Left lung (tissue), 4 donors: ENCODE measurements at regions not wholly inside any gene's neighbourhood (a gene's known extent, or its start where the extent isn't known, plus 50 kb on each side); places are given as distances from the start of the nearest gene placed in this dataset.

Experiments used
- ATAC-seq: fragments of 200-7000 bp; cut with Tn5 transposase; one replicate; pipeline ENCODE4 v1.9.1; 2020; ENCODE audit warnings: moderate library complexity
- DNase-seq, 4 donors: peaks; one replicate each; pipeline ENCODE4 v3.0.0-alpha.2; 2013 to 2020
- H3K27ac ChIP-seq, 2 donors: fragments of 200-600 bp; sonication (generic) in 1 of 2; one replicate each; pipeline versions ENCODE4 v1.5.0 to v1.8.0; 2020 to 2021
- H3K27me3 ChIP-seq, 2 donors: fragments of 200-600 bp; sonication (generic) in 1 of 2; one replicate each; pipeline versions ENCODE4 v1.5.0 to v1.8.0; 2020 to 2021
- H3K36me3 ChIP-seq, 2 donors: fragments of 200-600 bp; sonication (generic) in 1 of 2; one replicate each; pipeline versions ENCODE4 v1.5.0 to v1.8.0; 2020 to 2021
- H3K4me1 ChIP-seq, 2 donors: fragments of 200-600 bp; one replicate each; pipeline ENCODE4 v1.8.0; 2021
- H3K4me3 ChIP-seq, 2 donors: fragments of 200-600 bp; sonication (generic) in 1 of 2; one replicate each; pipeline versions ENCODE4 v1.5.0 to v1.8.0; 2020 to 2021; ENCODE audit warnings: mild to moderate bottlenecking in 1 of 2
- H3K9me3 ChIP-seq, 2 donors: fragments of 200-600 bp; sonication (generic) in 1 of 2; one replicate each; pipeline versions ENCODE4 v1.5.0 to v1.8.0; 2020 to 2021
- intact Hi-C, 2 donors: fragments of 100-400 bp; cut with DNase I; formaldehyde crosslinking; loops; one replicate each; pipeline versions ENCODE4 v1.11.2 to v1.14.2; 2022
- TF ChIP-seq, protein P1 (sequence below), 2 donors: fragments of 200-600 bp; sonication (generic) in 1 of 2; IDR thresholded peaks; one replicate each; pipeline versions ENCODE4 v1.5.0 to v1.8.0; 2021; ENCODE audit warnings: antibody characterized with exemption in 2 of 2
- donor health status: DM: no; HTN: yes; CAD: no.
- donor health status: DM: no; HTN: no; CAD: no.

DNA sequence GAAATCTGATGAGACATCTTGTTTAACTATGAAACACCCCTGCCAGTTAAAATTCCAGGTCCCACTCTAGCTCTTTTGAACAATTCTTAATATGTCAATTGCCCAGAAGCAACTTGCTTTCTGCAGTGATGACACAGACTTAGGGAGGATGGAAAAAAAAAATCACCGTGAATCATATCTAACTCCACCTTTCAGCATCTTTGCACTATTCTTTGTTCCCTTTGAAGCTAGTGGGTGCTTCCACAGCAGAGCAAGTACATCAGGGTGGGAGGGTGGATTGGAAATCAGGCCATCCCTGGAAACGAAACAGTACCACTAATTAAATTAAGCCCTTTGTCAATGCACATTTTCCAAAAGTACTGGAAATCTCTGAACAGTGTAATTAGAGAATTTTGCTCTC, 324.3 kb upstream of the MEIS1 start:
- H3K9me3 ChIP-seq = no peaks in the 10 kb centered on the region
- H3K27me3 ChIP-seq = no peaks in the 10 kb centered on the region
- no peak overlapping the region for H3K27ac ChIP-seq
- DNase-seq (no peak), ATAC-seq (no peak)
- TF ChIP-seq, protein P1, sequence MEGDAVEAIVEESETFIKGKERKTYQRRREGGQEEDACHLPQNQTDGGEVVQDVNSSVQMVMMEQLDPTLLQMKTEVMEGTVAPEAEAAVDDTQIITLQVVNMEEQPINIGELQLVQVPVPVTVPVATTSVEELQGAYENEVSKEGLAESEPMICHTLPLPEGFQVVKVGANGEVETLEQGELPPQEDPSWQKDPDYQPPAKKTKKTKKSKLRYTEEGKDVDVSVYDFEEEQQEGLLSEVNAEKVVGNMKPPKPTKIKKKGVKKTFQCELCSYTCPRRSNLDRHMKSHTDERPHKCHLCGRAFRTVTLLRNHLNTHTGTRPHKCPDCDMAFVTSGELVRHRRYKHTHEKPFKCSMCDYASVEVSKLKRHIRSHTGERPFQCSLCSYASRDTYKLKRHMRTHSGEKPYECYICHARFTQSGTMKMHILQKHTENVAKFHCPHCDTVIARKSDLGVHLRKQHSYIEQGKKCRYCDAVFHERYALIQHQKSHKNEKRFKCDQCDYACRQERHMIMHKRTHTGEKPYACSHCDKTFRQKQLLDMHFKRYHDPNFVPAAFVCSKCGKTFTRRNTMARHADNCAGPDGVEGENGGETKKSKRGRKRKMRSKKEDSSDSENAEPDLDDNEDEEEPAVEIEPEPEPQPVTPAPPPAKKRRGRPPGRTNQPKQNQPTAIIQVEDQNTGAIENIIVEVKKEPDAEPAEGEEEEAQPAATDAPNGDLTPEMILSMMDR (IDR thresholded peaks at IDR 0.05) = no peak
- no peak overlapping the region for H3K4me3 ChIP-seq
- no peaks in the 10 kb centered on the region for H3K4me1 ChIP-seq
- intact Hi-C loops = no loop called here
- H3K36me3 ChIP-seq = no peaks in the 10 kb centered on the region

DNA sequence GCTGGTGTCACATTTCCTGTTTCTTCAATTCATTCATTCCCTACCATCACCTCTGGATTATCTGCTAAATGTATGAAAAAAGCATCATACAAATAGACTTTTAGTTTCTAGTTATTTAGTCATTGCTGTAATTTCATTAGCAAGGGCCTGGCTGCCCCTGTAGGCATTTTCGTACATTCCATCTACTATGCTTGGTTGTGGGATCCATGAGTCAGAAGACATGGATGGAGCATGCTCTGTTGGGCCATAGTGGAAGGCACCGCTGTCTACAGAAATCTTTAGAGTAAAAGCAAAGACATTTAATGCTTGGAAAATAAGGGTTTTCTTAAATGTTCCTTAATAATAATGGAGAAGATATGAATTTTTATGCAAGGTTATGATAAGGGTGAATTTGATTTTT, 324.8 kb upstream of the MEIS1 start:
- Histone ChIP-seq H3K4me1 (no peaks in the 10 kb centered on the region), H3K9me3 (no peaks in the 10 kb centered on the region), H3K27me3 (no peaks in the 10 kb centered on the region), H3K36me3 (no peaks in the 10 kb centered on the region), H3K27ac (no peak overlapping the region), H3K4me3 (no peak overlapping the region)
- DNase-seq = no peak
- ATAC-seq = no peak
- TF ChIP-seq, protein P1 (IDR thresholded peaks at IDR 0.05) = no peak
- intact Hi-C loops = no loop called here

DNA sequence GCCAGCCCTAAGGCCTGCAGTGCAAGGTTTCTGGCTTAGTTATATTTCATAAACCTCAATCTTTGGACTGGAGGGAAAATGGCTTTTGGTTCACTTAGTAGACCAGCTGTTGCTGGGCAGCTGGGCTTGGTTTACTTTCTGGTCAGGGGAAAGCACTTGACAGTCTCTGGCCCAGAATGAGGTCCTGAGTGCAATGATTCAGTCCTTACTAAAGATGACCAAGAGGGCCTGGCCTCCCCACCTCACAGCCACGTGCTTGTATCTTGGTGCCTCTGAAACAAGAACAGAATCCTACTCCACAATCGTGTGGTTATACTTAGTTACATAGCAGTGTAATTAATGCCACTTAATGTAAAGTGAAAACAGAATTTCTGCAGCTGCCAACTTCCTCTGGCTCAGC, 325.5 kb upstream of the MEIS1 start:
- no peak for ATAC-seq
- DNase-seq = no peak

DNA sequence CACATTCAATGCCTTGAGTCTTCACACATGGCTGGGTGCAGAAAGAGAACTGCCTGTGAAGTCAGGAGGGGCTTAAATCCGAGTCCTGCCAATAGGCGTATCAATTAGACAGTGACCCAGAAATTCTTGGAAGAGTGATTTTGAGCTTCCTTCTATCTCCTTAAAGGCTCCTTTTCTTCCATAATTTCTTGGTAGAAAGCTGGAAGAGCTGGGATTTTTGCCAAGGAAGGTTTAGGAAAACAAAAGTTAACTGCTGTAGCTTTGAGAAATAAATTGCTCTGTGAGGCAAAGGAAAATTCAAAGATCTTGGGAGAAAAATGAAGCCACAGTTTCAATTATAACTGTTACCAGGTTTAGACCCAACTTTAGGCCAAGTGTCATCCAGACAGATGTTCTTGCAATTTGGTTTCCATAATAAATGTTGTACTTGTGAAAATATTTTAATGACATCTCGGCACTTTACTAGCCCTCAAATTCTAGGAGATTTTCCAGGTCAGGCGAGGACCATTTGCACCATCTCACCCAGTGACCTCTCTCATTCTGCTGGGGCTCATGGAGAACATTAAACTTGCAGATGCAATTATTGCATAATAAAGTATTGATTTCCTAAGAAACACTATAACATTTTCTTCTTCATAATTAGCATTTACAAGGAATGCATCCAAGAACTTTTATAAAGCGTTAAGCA, 329.7 kb upstream of the MEIS1 start:
- TF ChIP-seq, protein P1 (IDR thresholded peaks at IDR 0.05) = no peak
- Histone ChIP-seq H3K27me3 (no peaks in the 10 kb centered on the region), H3K9me3 (no peaks in the 10 kb centered on the region), H3K4me1 (no peaks in the 10 kb centered on the region), H3K4me3 (no peak overlapping the region), H3K36me3 (no peaks in the 10 kb centered on the region), H3K27ac (no peak overlapping the region)
- no peak for DNase-seq
- no peak for ATAC-seq
- intact Hi-C loops = no loop called here

More for the DNA sequence above, 325.5 kb upstream of the MEIS1 start:
- Histone ChIP-seq H3K36me3 (no peaks in the 10 kb centered on the region), H3K27me3 (no peaks in the 10 kb centered on the region), H3K27ac (no peak overlapping the region), H3K4me1 (no peaks in the 10 kb centered on the region), H3K9me3 (no peaks in the 10 kb centered on the region), H3K4me3 (no peak overlapping the region)
- intact Hi-C loops = no loop called here
- TF ChIP-seq, protein P1 (IDR thresholded peaks at IDR 0.05) = no peak

DNA sequence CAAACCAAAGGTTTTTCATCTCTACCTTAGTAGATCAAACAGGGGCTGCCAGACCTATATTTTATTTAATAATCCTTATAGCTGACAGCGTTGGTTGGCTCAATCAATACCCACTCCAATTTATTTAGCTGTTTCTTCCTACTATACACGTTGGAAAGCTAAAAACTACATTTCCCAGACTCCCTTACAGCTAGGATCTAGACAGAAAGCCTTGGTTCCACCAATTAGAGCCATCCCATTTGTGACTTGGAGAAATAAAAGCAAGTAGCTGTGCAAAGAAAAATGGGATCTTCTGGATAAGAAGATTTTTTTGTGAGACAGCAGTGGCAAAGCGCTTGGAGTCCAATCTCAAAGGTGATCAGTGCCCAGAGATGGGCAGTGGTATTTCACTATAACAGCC, 331.3 kb upstream of the MEIS1 start:
- Histone ChIP-seq H3K9me3 (no peaks in the 10 kb centered on the region), H3K36me3 (no peaks in the 10 kb centered on the region), H3K27ac (no peak overlapping the region), H3K27me3 (no peaks in the 10 kb centered on the region), H3K4me1 (no peaks in the 10 kb centered on the region), H3K4me3 (no peak overlapping the region)
- TF ChIP-seq, protein P1 (IDR thresholded peaks at IDR 0.05) = no peak
- ATAC-seq = no peak
- intact Hi-C loops = no loop called here
- DNase-seq = no peak
